GM12878 (cell line): ENCODE measurements at regions not wholly inside any gene's neighbourhood (a gene's known extent, or its start where the extent isn't known, plus 50 kb on each side); places are given as distances from the start of the nearest gene placed in this dataset.

Experiments used
- BACH1 ChIP-seq: fragments of 450-650 bp; IDR thresholded peaks from 2 replicates; pipeline ENCODE4 v1.6.1; 2017; ENCODE audit warnings: mild to moderate bottlenecking, borderline replicate concordance
- BCL11A ChIP-seq: IDR thresholded peaks from 2 replicates; pipeline ENCODE4 v1.6.1; 2011; ENCODE audit warnings: low read depth, low read length
- DPF2 ChIP-seq: fragments of 450-650 bp; IDR thresholded peaks from 2 replicates; pipeline ENCODE4 v1.6.1; 2017; ENCODE audit warnings: mild to moderate bottlenecking
- FOXK2 ChIP-seq: fragments of 450-650 bp; IDR thresholded peaks from 2 replicates; pipeline ENCODE4 v1.6.1; 2017; ENCODE audit warnings: mild to moderate bottlenecking, moderate library complexity
- HDGF ChIP-seq: fragments of 450-650 bp; IDR thresholded peaks from 2 replicates; pipeline ENCODE4 v1.6.1; 2016; ENCODE audit warnings: antibody characterized with exemption
- IKZF2 ChIP-seq, 2 experiments: fragments of 450-650 bp; IDR thresholded peaks; 2 replicates each; pipeline ENCODE4 v1.6.1; 2017; ENCODE audit warnings: mild to moderate bottlenecking in 2 of 2, moderate library complexity in 2 of 2
- JUNB ChIP-seq: IDR thresholded peaks from 2 replicates; pipeline ENCODE4 v1.6.1; 2016; ENCODE audit warnings: antibody characterized with exemption, mild to moderate bottlenecking
- JUND ChIP-seq: IDR thresholded peaks from 2 replicates; pipeline ENCODE4 v1.6.1; 2012; ENCODE audit warnings: low read depth, mild to moderate bottlenecking, low read length, improper control_type of control experiment, moderate library complexity
- KAT2A ChIP-seq: conservative IDR thresholded peaks from 2 replicates; pipeline ENCODE4 v1.6.1; 2011; ENCODE audit warnings: low read depth, low read length; ENCODE audit not compliant: control insufficient read depth
- MTA2 ChIP-seq: fragments of 450-650 bp; IDR thresholded peaks from 2 replicates; pipeline ENCODE4 v1.6.1; 2016; ENCODE audit warnings: low read depth, mild to moderate bottlenecking, moderate library complexity
- RCOR1 ChIP-seq: conservative IDR thresholded peaks from 2 replicates; pipeline ENCODE4 v1.6.1; 2012; ENCODE audit warnings: low read depth, low read length, improper control_type of control experiment
- SPI1 ChIP-seq: IDR thresholded peaks from 2 replicates; pipeline ENCODE4 v1.6.1; 2011; ENCODE audit warnings: low read depth, mild to moderate bottlenecking, low read length, moderate library complexity, borderline replicate concordance; ENCODE audit not compliant: insufficient read depth
- STAT1 ChIP-seq: fragments of 450-650 bp; conservative IDR thresholded peaks from 2 replicates; pipeline ENCODE4 v1.6.1; 2014; ENCODE audit warnings: antibody characterized with exemption, mild to moderate bottlenecking
- TCF12 ChIP-seq: IDR thresholded peaks from 2 replicates; pipeline ENCODE4 v1.6.1; 2011; ENCODE audit warnings: low read depth, mild to moderate bottlenecking, low read length
- ZNF622 ChIP-seq: fragments of 450-650 bp; IDR thresholded peaks from 2 replicates; pipeline ENCODE4 v1.6.1; 2017; ENCODE audit warnings: mild to moderate bottlenecking, inconsistent platforms
- TF ChIP-seq, protein P1 (sequence below): fragments of 450-650 bp; IDR thresholded peaks from 2 replicates; pipeline ENCODE4 v1.6.1; 2017; ENCODE audit warnings: antibody characterized with exemption, mild to moderate bottlenecking, moderate library complexity
- TF ChIP-seq, protein P2 (sequence below): fragments of 450-650 bp; IDR thresholded peaks from 2 replicates; pipeline ENCODE4 v1.6.1; 2018; ENCODE audit warnings: mild to moderate bottlenecking, low read depth, moderate library complexity; ENCODE audit not compliant: partially characterized antibody
- TF ChIP-seq, protein P3 (sequence below): IDR thresholded peaks from 2 replicates; pipeline ENCODE4 v1.6.1; 2011; ENCODE audit warnings: borderline replicate concordance, low read depth, mild to moderate bottlenecking, moderate library complexity, mixed read lengths, low read length; ENCODE audit not compliant: insufficient read depth; ENCODE audit errors: extremely low read length
- TF ChIP-seq, protein P4 (sequence below): fragments of 450-650 bp; IDR thresholded peaks from 2 replicates; pipeline ENCODE4 v1.6.1; 2017; ENCODE audit warnings: low read depth, mild to moderate bottlenecking, moderate library complexity
- TF ChIP-seq, protein P5 (sequence below): fragments of 150-350 bp; IDR thresholded peaks from 2 replicates; pipeline ENCODE4 v1.6.1; 2014; ENCODE audit warnings: mild to moderate bottlenecking, low read depth, low read length
- TF ChIP-seq, protein P6 (sequence below): fragments of 450-650 bp; IDR thresholded peaks from 2 replicates; pipeline ENCODE4 v1.6.1; 2017; ENCODE audit warnings: borderline replicate concordance

DNA sequence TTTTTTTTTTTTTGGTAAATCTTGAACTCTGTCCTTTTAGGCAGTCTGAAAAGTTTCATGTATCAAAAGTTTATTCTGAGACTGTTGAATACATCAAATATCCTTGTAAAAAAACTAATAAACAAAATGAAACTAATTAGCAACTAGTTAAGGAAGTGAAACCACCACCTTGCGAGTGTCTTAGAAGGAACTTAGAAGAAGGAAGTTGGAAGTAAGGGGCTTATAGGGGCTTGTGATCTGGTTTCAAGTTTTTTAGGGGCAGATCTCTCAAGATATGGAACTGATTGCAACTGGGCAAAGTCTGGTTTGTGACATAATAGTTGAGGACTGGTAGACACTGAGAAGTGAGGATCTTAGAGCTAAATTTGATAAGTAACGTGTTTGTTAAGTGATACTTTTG, 748.8 kb downstream of the C12orf50 start (continued):
- TF ChIP-seq, protein P1, sequence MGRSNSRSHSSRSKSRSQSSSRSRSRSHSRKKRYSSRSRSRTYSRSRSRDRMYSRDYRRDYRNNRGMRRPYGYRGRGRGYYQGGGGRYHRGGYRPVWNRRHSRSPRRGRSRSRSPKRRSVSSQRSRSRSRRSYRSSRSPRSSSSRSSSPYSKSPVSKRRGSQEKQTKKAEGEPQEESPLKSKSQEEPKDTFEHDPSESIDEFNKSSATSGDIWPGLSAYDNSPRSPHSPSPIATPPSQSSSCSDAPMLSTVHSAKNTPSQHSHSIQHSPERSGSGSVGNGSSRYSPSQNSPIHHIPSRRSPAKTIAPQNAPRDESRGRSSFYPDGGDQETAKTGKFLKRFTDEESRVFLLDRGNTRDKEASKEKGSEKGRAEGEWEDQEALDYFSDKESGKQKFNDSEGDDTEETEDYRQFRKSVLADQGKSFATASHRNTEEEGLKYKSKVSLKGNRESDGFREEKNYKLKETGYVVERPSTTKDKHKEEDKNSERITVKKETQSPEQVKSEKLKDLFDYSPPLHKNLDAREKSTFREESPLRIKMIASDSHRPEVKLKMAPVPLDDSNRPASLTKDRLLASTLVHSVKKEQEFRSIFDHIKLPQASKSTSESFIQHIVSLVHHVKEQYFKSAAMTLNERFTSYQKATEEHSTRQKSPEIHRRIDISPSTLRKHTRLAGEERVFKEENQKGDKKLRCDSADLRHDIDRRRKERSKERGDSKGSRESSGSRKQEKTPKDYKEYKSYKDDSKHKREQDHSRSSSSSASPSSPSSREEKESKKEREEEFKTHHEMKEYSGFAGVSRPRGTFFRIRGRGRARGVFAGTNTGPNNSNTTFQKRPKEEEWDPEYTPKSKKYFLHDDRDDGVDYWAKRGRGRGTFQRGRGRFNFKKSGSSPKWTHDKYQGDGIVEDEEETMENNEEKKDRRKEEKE = no peak
- TF ChIP-seq MTA2 (peak; percentile 94), TCF12 (no peak), FOXK2 (no peak), STAT1 (no peak), HDGF (no peak), JUND (no peak), DPF2 (peak; percentile 87), KAT2A (no peak), JUNB (no peak), BACH1 (no peak; the same call in 1 of the 2 replicates), BCL11A (peak; percentile 58), SPI1 (peak; percentile 92), RCOR1 (no peak), ZNF622 (no peak), IKZF2 (IDR thresholded peaks at IDR 0.05) (peak; percentile 58 to 60; a peak in 3 of 4 replicates)
- TF ChIP-seq, protein P2, sequence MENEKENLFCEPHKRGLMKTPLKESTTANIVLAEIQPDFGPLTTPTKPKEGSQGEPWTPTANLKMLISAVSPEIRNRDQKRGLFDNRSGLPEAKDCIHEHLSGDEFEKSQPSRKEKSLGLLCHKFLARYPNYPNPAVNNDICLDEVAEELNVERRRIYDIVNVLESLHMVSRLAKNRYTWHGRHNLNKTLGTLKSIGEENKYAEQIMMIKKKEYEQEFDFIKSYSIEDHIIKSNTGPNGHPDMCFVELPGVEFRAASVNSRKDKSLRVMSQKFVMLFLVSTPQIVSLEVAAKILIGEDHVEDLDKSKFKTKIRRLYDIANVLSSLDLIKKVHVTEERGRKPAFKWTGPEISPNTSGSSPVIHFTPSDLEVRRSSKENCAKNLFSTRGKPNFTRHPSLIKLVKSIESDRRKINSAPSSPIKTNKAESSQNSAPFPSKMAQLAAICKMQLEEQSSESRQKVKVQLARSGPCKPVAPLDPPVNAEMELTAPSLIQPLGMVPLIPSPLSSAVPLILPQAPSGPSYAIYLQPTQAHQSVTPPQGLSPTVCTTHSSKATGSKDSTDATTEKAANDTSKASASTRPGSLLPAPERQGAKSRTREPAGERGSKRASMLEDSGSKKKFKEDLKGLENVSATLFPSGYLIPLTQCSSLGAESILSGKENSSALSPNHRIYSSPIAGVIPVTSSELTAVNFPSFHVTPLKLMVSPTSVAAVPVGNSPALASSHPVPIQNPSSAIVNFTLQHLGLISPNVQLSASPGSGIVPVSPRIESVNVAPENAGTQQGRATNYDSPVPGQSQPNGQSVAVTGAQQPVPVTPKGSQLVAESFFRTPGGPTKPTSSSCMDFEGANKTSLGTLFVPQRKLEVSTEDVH = no peak
- TF ChIP-seq, protein P3, sequence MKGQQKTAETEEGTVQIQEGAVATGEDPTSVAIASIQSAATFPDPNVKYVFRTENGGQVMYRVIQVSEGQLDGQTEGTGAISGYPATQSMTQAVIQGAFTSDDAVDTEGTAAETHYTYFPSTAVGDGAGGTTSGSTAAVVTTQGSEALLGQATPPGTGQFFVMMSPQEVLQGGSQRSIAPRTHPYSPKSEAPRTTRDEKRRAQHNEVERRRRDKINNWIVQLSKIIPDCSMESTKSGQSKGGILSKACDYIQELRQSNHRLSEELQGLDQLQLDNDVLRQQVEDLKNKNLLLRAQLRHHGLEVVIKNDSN = no peak
- TF ChIP-seq, protein P4, sequence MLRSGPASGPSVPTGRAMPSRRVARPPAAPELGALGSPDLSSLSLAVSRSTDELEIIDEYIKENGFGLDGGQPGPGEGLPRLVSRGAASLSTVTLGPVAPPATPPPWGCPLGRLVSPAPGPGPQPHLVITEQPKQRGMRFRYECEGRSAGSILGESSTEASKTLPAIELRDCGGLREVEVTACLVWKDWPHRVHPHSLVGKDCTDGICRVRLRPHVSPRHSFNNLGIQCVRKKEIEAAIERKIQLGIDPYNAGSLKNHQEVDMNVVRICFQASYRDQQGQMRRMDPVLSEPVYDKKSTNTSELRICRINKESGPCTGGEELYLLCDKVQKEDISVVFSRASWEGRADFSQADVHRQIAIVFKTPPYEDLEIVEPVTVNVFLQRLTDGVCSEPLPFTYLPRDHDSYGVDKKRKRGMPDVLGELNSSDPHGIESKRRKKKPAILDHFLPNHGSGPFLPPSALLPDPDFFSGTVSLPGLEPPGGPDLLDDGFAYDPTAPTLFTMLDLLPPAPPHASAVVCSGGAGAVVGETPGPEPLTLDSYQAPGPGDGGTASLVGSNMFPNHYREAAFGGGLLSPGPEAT = no peak
- TF ChIP-seq, protein P5, sequence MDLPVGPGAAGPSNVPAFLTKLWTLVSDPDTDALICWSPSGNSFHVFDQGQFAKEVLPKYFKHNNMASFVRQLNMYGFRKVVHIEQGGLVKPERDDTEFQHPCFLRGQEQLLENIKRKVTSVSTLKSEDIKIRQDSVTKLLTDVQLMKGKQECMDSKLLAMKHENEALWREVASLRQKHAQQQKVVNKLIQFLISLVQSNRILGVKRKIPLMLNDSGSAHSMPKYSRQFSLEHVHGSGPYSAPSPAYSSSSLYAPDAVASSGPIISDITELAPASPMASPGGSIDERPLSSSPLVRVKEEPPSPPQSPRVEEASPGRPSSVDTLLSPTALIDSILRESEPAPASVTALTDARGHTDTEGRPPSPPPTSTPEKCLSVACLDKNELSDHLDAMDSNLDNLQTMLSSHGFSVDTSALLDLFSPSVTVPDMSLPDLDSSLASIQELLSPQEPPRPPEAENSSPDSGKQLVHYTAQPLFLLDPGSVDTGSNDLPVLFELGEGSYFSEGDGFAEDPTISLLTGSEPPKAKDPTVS = no peak
- TF ChIP-seq, protein P6, sequence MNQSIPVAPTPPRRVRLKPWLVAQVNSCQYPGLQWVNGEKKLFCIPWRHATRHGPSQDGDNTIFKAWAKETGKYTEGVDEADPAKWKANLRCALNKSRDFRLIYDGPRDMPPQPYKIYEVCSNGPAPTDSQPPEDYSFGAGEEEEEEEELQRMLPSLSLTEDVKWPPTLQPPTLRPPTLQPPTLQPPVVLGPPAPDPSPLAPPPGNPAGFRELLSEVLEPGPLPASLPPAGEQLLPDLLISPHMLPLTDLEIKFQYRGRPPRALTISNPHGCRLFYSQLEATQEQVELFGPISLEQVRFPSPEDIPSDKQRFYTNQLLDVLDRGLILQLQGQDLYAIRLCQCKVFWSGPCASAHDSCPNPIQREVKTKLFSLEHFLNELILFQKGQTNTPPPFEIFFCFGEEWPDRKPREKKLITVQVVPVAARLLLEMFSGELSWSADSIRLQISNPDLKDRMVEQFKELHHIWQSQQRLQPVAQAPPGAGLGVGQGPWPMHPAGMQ = no peak
